GM23338 (cell line): ENCODE measurements at regions not wholly inside any gene's neighbourhood (a gene's known extent, or its start where the extent isn't known, plus 50 kb on each side); places are given as distances from the start of the nearest gene placed in this dataset.

Source experiments
- EZH2phosphoT487 ChIP-seq: fragments of 200-600 bp; sonication (generic); IDR thresholded peaks from one replicate; pipeline ENCODE4 v1.8.1; 2018; ENCODE audit warnings: antibody characterized with exemption; ENCODE audit not compliant: unreplicated experiment
- POLR2AphosphoS5 ChIP-seq: IDR thresholded peaks from 2 replicates; pipeline ENCODE4 v1.6.1; 2016; ENCODE audit warnings: antibody characterized with exemption, low read depth
- ZNF114 ChIP-seq: fragments of 250-450 bp; sonication (Bioruptor Pico); IDR thresholded peaks from 2 replicates; pipeline ENCODE4 v1.5.0; 2020; ENCODE audit warnings: mild to moderate bottlenecking, moderate library complexity
- TF ChIP-seq, protein P1 (sequence below), 2 experiments: fragments of 200-600 bp in 1 of 2; sonication (generic) in 1 of 2; conservative IDR thresholded peaks; 2 replicates each; pipeline versions ENCODE4 v1.5.1 to v1.6.1; 2016 to 2017; ENCODE audit warnings: antibody characterized with exemption in 2 of 2, low read depth in 2 of 2, mild to moderate bottlenecking in 2 of 2, moderate library complexity in 1 of 2
- TF ChIP-seq, protein P2 (sequence below): IDR thresholded peaks from one replicate; pipeline ENCODE4 v1.6.1; 2018; ENCODE audit warnings: antibody characterized with exemption; ENCODE audit not compliant: unreplicated experiment

DNA sequence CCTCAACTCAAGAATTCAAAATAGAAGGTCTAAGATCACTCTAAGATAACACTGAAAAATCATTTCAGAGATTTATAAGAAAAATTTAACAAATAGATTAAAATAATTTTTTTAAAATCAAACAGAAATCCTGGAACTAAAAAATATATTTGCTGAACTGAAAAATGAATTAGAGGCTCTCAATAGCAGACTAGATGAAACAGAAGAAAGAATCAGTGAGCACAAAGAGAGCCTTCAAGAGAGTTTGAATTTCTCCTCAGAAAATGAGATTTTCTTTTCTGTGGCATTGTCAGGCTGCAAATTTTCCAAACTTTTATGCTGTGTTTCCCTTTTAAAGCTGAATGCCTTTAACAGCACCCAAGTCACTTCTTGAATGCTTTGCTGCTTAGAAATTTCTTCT lies 335.0 kb upstream of the SLC7A11 start:
- TF ChIP-seq, protein P1, sequence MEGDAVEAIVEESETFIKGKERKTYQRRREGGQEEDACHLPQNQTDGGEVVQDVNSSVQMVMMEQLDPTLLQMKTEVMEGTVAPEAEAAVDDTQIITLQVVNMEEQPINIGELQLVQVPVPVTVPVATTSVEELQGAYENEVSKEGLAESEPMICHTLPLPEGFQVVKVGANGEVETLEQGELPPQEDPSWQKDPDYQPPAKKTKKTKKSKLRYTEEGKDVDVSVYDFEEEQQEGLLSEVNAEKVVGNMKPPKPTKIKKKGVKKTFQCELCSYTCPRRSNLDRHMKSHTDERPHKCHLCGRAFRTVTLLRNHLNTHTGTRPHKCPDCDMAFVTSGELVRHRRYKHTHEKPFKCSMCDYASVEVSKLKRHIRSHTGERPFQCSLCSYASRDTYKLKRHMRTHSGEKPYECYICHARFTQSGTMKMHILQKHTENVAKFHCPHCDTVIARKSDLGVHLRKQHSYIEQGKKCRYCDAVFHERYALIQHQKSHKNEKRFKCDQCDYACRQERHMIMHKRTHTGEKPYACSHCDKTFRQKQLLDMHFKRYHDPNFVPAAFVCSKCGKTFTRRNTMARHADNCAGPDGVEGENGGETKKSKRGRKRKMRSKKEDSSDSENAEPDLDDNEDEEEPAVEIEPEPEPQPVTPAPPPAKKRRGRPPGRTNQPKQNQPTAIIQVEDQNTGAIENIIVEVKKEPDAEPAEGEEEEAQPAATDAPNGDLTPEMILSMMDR (conservative IDR thresholded peaks at IDR 0.05; ENCODE audit: low read depth in 2 of 2): no peak
- TF ChIP-seq, protein P2, sequence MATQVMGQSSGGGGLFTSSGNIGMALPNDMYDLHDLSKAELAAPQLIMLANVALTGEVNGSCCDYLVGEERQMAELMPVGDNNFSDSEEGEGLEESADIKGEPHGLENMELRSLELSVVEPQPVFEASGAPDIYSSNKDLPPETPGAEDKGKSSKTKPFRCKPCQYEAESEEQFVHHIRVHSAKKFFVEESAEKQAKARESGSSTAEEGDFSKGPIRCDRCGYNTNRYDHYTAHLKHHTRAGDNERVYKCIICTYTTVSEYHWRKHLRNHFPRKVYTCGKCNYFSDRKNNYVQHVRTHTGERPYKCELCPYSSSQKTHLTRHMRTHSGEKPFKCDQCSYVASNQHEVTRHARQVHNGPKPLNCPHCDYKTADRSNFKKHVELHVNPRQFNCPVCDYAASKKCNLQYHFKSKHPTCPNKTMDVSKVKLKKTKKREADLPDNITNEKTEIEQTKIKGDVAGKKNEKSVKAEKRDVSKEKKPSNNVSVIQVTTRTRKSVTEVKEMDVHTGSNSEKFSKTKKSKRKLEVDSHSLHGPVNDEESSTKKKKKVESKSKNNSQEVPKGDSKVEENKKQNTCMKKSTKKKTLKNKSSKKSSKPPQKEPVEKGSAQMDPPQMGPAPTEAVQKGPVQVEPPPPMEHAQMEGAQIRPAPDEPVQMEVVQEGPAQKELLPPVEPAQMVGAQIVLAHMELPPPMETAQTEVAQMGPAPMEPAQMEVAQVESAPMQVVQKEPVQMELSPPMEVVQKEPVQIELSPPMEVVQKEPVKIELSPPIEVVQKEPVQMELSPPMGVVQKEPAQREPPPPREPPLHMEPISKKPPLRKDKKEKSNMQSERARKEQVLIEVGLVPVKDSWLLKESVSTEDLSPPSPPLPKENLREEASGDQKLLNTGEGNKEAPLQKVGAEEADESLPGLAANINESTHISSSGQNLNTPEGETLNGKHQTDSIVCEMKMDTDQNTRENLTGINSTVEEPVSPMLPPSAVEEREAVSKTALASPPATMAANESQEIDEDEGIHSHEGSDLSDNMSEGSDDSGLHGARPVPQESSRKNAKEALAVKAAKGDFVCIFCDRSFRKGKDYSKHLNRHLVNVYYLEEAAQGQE: no peak
- no peak for TF ChIP-seq POLR2AphosphoS5
- TF ChIP-seq EZH2phosphoT487: no peak
- no peak for TF ChIP-seq ZNF114
